KMS-11 (cell line): ENCODE measurements at regions not wholly inside any gene's neighbourhood (a gene's known extent, or its start where the extent isn't known, plus 50 kb on each side); places are given as distances from the start of the nearest gene placed in this dataset.

Source experiments
- H2AFZ ChIP-seq: fragments of 200-600 bp; sonication (generic); 2 replicates; pipeline ENCODE4 v1.6.1; 2016; ENCODE audit warnings: antibody characterized with exemption, mixed run types, low read depth
- H3K27ac ChIP-seq: fragments of 200-600 bp; sonication (generic); 2 replicates; pipeline ENCODE4 v1.6.1; 2016; ENCODE audit warnings: mild to moderate bottlenecking, mixed run types
- H3K27me3 ChIP-seq: fragments of 200-600 bp; sonication (generic); 2 replicates; pipeline ENCODE4 v1.6.1; 2017; ENCODE audit warnings: mild to moderate bottlenecking, low read depth, mixed run types, moderate library complexity; ENCODE audit not compliant: insufficient read depth
- H3K36me3 ChIP-seq: fragments of 200-600 bp; sonication (generic); 2 replicates; pipeline ENCODE4 v1.6.1; 2017; ENCODE audit warnings: mild to moderate bottlenecking, mixed run types; ENCODE audit not compliant: insufficient read depth
- H3K4me1 ChIP-seq: fragments of 200-600 bp; sonication (generic); 2 replicates; pipeline ENCODE4 v1.6.1; 2016; ENCODE audit warnings: mild to moderate bottlenecking, low read depth, mixed run types; ENCODE audit not compliant: poor library complexity, severe bottlenecking
- H3K4me2 ChIP-seq: fragments of 200-600 bp; sonication (generic); 2 replicates; pipeline ENCODE4 v1.7.0; 2016; ENCODE audit warnings: mild to moderate bottlenecking, mixed run types
- H3K4me3 ChIP-seq: fragments of 200-600 bp; sonication (generic); IDR thresholded peaks from 2 replicates; pipeline ENCODE4 v1.6.1; 2017; ENCODE audit warnings: low read depth, low read length, mixed read lengths; ENCODE audit not compliant: insufficient read depth
- H3K79me2 ChIP-seq: fragments of 200-600 bp; sonication (generic); 2 replicates; pipeline ENCODE4 v1.6.1; 2016; ENCODE audit warnings: low read depth, mixed run types; ENCODE audit not compliant: insufficient read depth
- H3K9ac ChIP-seq: fragments of 200-600 bp; sonication (generic); 2 replicates; pipeline ENCODE4 v1.6.1; 2016; ENCODE audit warnings: mild to moderate bottlenecking, mixed run types
- H4K20me1 ChIP-seq: fragments of 200-600 bp; sonication (generic); 2 replicates; pipeline ENCODE4 v1.6.1; 2016; ENCODE audit warnings: mild to moderate bottlenecking, mixed run types; ENCODE audit not compliant: insufficient read depth
- TF ChIP-seq, protein P1 (sequence below): fragments of 200-600 bp; sonication (generic); conservative IDR thresholded peaks from 2 replicates; pipeline ENCODE4 v1.6.1; 2017; ENCODE audit warnings: low read depth, mild to moderate bottlenecking, antibody characterized with exemption, low read length, moderate library complexity, mixed read lengths

DNA sequence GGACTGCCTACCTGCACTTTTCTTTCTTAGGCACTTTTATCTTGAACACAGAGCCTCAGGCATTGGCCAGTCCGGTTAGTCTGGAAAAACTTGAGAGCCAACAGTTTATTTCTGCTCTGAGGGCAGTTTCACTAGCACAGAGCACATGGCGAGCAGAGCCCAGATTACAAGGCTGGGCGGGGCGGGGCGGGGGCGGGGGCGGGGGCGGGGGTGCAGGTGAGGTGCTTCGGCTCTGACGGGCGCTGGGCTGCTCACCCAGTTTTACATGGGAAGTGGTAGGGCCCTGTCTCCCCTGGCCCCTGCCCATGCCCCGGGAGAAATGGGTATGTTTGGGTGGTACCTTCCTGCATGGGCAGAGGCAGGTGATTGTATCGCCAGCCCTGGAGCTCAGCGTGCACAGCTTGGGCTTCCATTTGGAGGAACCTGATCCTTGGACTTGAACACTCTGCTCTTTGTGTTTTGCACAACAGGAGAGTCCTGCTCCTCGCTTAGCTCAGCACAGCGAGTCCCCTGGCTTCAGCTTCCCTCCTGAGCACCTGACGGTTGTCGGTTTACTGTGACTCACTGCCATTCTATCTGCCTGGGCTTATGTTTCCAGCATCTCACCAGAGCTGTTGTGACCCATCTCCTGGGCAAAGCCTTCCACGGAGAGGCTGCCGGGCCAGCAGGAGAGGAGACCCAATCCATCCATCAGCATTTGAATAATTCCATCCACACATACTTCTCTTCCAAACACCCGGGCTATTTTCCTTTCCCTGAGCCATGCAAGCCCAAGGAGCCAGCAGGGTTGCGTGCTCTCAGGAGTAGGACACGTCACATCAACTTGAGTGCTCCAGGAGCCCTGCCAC lies 108.5 kb downstream of the ARF6 start:
- H2AFZ ChIP-seq, result no peak overlapping the region
- no peaks in the 10 kb centered on the region for H3K27me3 ChIP-seq
- no peak overlapping the region for H3K4me3 ChIP-seq
- no peaks in the 10 kb centered on the region for H3K79me2 ChIP-seq
- H3K9ac ChIP-seq, result peak overlapping the region; percentile 91
- H3K4me2 ChIP-seq, result peak overlapping the region; percentile 78
- H3K4me1 ChIP-seq, result peaks cover 62% of the 10 kb centered on the region
- no peaks in the 10 kb centered on the region for H3K36me3 ChIP-seq
- H4K20me1 ChIP-seq, result no peaks in the 10 kb centered on the region
- TF ChIP-seq, protein P1, sequence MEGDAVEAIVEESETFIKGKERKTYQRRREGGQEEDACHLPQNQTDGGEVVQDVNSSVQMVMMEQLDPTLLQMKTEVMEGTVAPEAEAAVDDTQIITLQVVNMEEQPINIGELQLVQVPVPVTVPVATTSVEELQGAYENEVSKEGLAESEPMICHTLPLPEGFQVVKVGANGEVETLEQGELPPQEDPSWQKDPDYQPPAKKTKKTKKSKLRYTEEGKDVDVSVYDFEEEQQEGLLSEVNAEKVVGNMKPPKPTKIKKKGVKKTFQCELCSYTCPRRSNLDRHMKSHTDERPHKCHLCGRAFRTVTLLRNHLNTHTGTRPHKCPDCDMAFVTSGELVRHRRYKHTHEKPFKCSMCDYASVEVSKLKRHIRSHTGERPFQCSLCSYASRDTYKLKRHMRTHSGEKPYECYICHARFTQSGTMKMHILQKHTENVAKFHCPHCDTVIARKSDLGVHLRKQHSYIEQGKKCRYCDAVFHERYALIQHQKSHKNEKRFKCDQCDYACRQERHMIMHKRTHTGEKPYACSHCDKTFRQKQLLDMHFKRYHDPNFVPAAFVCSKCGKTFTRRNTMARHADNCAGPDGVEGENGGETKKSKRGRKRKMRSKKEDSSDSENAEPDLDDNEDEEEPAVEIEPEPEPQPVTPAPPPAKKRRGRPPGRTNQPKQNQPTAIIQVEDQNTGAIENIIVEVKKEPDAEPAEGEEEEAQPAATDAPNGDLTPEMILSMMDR, result no peak
- peak overlapping the region; percentile 99 for H3K27ac ChIP-seq

DNA sequence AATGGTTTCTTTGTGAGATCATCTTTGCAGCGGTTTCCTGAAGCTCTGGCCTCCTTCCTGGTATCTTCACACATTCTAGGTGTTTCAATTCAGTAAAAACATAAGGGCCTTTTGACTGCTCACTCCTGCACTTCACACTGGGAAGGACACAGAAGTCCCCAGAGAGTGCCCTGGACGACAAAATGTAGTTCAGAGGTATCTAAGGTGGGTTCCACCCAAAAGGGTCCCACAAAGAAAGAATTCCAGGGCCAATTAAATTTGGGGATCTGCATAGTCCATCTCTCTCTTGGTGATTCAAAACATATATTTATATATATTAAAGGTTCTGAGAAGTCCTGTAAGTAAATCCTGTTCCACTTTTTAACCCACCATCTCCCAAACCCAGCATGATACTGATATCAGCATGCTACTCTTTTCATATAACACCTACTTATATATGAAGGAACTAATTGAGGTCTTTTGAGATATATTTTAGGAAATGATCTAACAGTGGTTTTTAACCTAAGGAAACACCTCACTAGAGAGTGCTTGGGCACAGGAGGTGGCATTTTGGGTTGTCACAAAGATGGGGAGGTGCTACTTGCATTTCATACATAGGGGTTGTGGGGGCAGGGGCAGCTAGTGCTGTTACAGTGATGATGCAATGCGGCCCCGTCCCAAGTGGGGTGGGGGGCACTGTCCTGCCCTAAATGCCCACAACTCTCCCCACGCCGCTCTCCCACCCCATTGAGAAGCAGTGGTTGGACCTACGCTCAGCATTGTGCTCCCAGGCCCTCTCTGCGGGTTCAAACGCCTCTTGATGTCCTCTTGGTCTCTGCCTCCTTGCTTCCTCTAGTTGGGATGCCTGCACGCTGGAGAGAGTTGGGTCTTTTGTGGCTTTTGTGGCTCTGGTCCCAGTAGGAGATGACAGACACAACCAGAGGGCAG lies 109.4 kb downstream of the ARF6 start:
- Histone ChIP-seq H3K79me2 (no peaks in the 10 kb centered on the region), H2AFZ (0 out of 2 replicates have a peak overlapping the region, but pooled peaks have one; percentile 4), H3K9ac (peak overlapping the region; percentile 91), H4K20me1 (no peaks in the 10 kb centered on the region), H3K36me3 (no peaks in the 10 kb centered on the region), H3K4me1 (peaks cover 62% of the 10 kb centered on the region), H3K27ac (peak overlapping the region; percentile 99), H3K4me2 (peak overlapping the region; percentile 71), H3K4me3 (no peak overlapping the region), H3K27me3 (no peaks in the 10 kb centered on the region)
- TF ChIP-seq, protein P1, result no peak

DNA sequence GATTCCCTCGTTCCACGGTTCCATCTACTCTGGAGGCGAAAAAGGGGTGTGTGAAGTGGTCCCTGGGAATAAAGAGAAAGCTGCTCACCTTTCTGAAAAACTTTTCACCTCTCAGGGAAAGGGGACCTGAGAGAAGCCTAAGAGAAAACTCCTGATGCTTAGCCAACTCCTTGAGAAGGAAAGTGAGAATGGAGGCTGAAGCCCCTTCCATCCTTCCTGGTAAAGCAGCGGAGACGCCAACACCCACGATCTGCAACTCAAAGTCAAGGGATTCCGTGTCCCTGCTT lies 110.0 kb downstream of the ARF6 start:
- no peaks in the 10 kb centered on the region for H3K27me3 ChIP-seq
- H3K4me3 ChIP-seq, result no peak overlapping the region
- H3K9ac ChIP-seq, result peak overlapping the region; percentile 91
- H4K20me1 ChIP-seq, result no peaks in the 10 kb centered on the region
- H3K27ac ChIP-seq, result peak overlapping the region; percentile 99
- H3K36me3 ChIP-seq, result no peaks in the 10 kb centered on the region
- H3K4me1 ChIP-seq, result peaks cover 63% of the 10 kb centered on the region
- H3K4me2 ChIP-seq, result peak overlapping the region; percentile 71
- H3K79me2 ChIP-seq, result no peaks in the 10 kb centered on the region
- TF ChIP-seq, protein P1, result no peak
- H2AFZ ChIP-seq, result 0 out of 2 replicates have a peak overlapping the region, but pooled peaks have one; percentile 4

DNA sequence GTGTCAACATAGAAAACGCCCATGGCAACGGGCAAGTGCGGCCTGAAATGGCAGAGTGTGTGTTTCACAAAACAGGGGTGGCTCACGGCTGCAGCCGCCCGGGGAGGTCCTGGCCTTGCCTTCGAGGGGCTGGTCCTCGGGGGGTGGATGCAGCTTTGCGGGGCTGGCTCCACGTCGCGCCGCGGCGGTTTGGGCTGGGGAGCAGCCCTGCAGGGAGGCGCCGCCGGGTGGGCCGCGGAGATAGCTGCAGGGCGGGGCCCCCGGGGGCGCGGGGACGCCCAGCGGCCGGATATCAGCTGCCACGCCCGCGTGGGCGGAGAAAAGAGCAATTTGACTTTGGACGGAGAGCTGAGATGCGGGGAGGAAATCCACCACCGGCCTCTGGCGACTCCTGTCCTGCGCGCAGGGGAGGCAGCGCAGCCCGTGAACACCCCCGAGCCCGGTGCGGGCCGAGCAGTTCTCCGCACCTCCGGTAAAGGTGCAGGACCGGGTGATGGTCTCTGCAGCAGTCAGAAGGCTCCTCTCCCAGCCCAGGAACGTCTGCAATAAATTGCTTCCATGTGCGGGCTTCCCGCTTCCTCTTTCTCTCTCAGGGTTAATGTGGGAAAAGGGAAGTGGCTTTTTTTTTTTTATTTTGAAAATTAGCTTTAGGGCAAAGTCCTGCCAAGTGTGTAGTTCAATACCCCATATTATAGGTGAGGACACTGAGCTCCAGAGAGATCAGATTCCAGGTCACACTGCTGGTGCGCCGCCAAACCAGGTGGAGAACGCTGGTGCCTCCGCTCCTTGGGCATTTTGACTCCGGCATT lies 110.5 kb downstream of the ARF6 start:
- peak overlapping the region; percentile 49; the same call in 1 of the 2 replicates for H2AFZ ChIP-seq
- H3K4me2 ChIP-seq, result peak overlapping the region; percentile 71
- peaks cover 63% of the 10 kb centered on the region for H3K4me1 ChIP-seq
- no peak overlapping the region for H3K4me3 ChIP-seq
- H3K79me2 ChIP-seq, result no peaks in the 10 kb centered on the region
- no peaks in the 10 kb centered on the region for H4K20me1 ChIP-seq
- peak overlapping the region; percentile 99 for H3K27ac ChIP-seq
- no peaks in the 10 kb centered on the region for H3K36me3 ChIP-seq
- peak overlapping the region; percentile 91 for H3K9ac ChIP-seq
- no peaks in the 10 kb centered on the region for H3K27me3 ChIP-seq
- TF ChIP-seq, protein P1, result no peak
